HUES48 (cell line): ENCODE measurements at regions not wholly inside any gene's neighbourhood (a gene's known extent, or its start where the extent isn't known, plus 50 kb on each side); places are given as distances from the start of the nearest gene placed in this dataset.

Source experiments
- H3K27ac ChIP-seq: one replicate; pipeline ENCODE4 v1.7.0; 2013; ENCODE audit warnings: low read depth, low read length, inconsistent platforms
- H3K27me3 ChIP-seq: 2 replicates; pipeline ENCODE4 v1.6.1; 2013; ENCODE audit warnings: mild to moderate bottlenecking, low read length; ENCODE audit not compliant: control insufficient read depth, insufficient read depth
- H3K36me3 ChIP-seq: 2 replicates; pipeline ENCODE4 v1.6.1; 2013; ENCODE audit warnings: low read length; ENCODE audit not compliant: control insufficient read depth, insufficient read depth
- H3K4me1 ChIP-seq: 2 replicates; pipeline ENCODE4 v1.6.1; 2013; ENCODE audit warnings: mild to moderate bottlenecking, low read length; ENCODE audit not compliant: control insufficient read depth, insufficient read depth
- H3K4me3 ChIP-seq: 2 replicates; pipeline ENCODE4 v1.5.1; 2013; ENCODE audit warnings: mild to moderate bottlenecking, low read depth, low read length
- H3K9ac ChIP-seq: 2 replicates; pipeline ENCODE4 v1.6.1; 2013; ENCODE audit warnings: mild to moderate bottlenecking, low read depth, low read length, moderate library complexity
- H3K9me3 ChIP-seq: 2 replicates; pipeline ENCODE4 v1.6.1; 2013; ENCODE audit warnings: low read length; ENCODE audit not compliant: control insufficient read depth, insufficient read depth

- no peak overlapping the region for H3K9ac ChIP-seq
- no peaks in the 10 kb centered on the region for H3K9me3 ChIP-seq
- no peak overlapping the region for H3K27ac ChIP-seq
- no peak overlapping the region for H3K4me3 ChIP-seq
- H3K36me3 ChIP-seq, result no peaks in the 10 kb centered on the region
- no peaks in the 10 kb centered on the region for H3K27me3 ChIP-seq
- H3K4me1 ChIP-seq, result peaks cover 14% of the 10 kb centered on the region
Measured at GRCh38 chr6:15132167-15132566, 113.7 kb upstream of the JARID2 start.

GRCh38 chr6:15132854-15133670 lies 112.8 kb upstream of the JARID2 start:
- peaks cover 14% of the 10 kb centered on the region for H3K4me1 ChIP-seq
- H3K27ac ChIP-seq, result no peak overlapping the region
- H3K27me3 ChIP-seq, result no peaks in the 10 kb centered on the region
- H3K9ac ChIP-seq, result no peak overlapping the region
- H3K4me3 ChIP-seq, result no peak overlapping the region
- H3K9me3 ChIP-seq, result no peaks in the 10 kb centered on the region
- H3K36me3 ChIP-seq, result no peaks in the 10 kb centered on the region

- Histone ChIP-seq H3K36me3 (no peaks in the 10 kb centered on the region), H3K4me1 (0 out of 2 replicates have a peak, but pooled peaks cover 8% of the 10 kb centered on the region), H3K9ac (no peak overlapping the region), H3K27me3 (no peaks in the 10 kb centered on the region), H3K27ac (no peak overlapping the region), H3K4me3 (no peak overlapping the region), H3K9me3 (no peaks in the 10 kb centered on the region)
Measured at GRCh38 chr6:15137086-15137485, 108.8 kb upstream of the JARID2 start.

GRCh38 chr6:15143086-15143485 lies 102.8 kb upstream of the JARID2 start:
- Histone ChIP-seq H3K36me3 (no peaks in the 10 kb centered on the region), H3K27me3 (peaks cover 4% of the 10 kb centered on the region; the same call in 1 of the 2 replicates), H3K4me1 (no peaks in the 10 kb centered on the region), H3K27ac (no peak overlapping the region), H3K9ac (no peak overlapping the region), H3K4me3 (no peak overlapping the region), H3K9me3 (no peaks in the 10 kb centered on the region)

- Histone ChIP-seq H3K27me3 (peaks cover 4% of the 10 kb centered on the region; the same call in 1 of the 2 replicates), H3K9me3 (no peaks in the 10 kb centered on the region), H3K27ac (no peak overlapping the region), H3K4me3 (no peak overlapping the region), H3K9ac (no peak overlapping the region), H3K36me3 (no peaks in the 10 kb centered on the region), H3K4me1 (no peaks in the 10 kb centered on the region)
Measured at GRCh38 chr6:15143540-15143939, 102.3 kb upstream of the JARID2 start.

- Histone ChIP-seq H3K4me1 (no peaks in the 10 kb centered on the region), H3K9ac (no peak overlapping the region), H3K36me3 (no peaks in the 10 kb centered on the region), H3K27me3 (peaks cover 4% of the 10 kb centered on the region; the same call in 1 of the 2 replicates), H3K4me3 (no peak overlapping the region), H3K27ac (no peak overlapping the region), H3K9me3 (no peaks in the 10 kb centered on the region)
Measured at GRCh38 chr6:15145821-15146220, 100.0 kb upstream of the JARID2 start.

GRCh38 chr6:15147827-15148226 lies 98.0 kb upstream of the JARID2 start:
- H3K36me3 ChIP-seq, result no peaks in the 10 kb centered on the region
- no peak overlapping the region for H3K4me3 ChIP-seq
- no peaks in the 10 kb centered on the region for H3K4me1 ChIP-seq
- H3K9ac ChIP-seq, result no peak overlapping the region
- H3K27ac ChIP-seq, result no peak overlapping the region
- H3K27me3 ChIP-seq, result peaks cover 4% of the 10 kb centered on the region; the same call in 1 of the 2 replicates
- H3K9me3 ChIP-seq, result no peaks in the 10 kb centered on the region

- Histone ChIP-seq H3K9ac (no peak overlapping the region), H3K36me3 (no peaks in the 10 kb centered on the region), H3K4me3 (no peak overlapping the region), H3K27ac (no peak overlapping the region), H3K9me3 (no peaks in the 10 kb centered on the region), H3K4me1 (no peaks in the 10 kb centered on the region), H3K27me3 (peaks cover 4% of the 10 kb centered on the region; the same call in 1 of the 2 replicates)
Measured at GRCh38 chr6:15148356-15148946, 97.4 kb upstream of the JARID2 start.

GRCh38 chr6:15150207-15150606 lies 95.7 kb upstream of the JARID2 start:
- H3K27me3 ChIP-seq, result no peaks in the 10 kb centered on the region
- H3K4me1 ChIP-seq, result no peaks in the 10 kb centered on the region
- no peaks in the 10 kb centered on the region for H3K9me3 ChIP-seq
- H3K36me3 ChIP-seq, result no peaks in the 10 kb centered on the region
- H3K27ac ChIP-seq, result no peak overlapping the region
- H3K4me3 ChIP-seq, result no peak overlapping the region
- H3K9ac ChIP-seq, result no peak overlapping the region

- Histone ChIP-seq H3K27me3 (no peaks in the 10 kb centered on the region), H3K4me3 (no peak overlapping the region), H3K9me3 (no peaks in the 10 kb centered on the region), H3K9ac (no peak overlapping the region), H3K4me1 (no peaks in the 10 kb centered on the region), H3K27ac (no peak overlapping the region), H3K36me3 (no peaks in the 10 kb centered on the region)
Measured at GRCh38 chr6:15152700-15153099, 93.2 kb upstream of the JARID2 start.

- no peaks in the 10 kb centered on the region for H3K4me1 ChIP-seq
- no peaks in the 10 kb centered on the region for H3K27me3 ChIP-seq
- H3K4me3 ChIP-seq, result no peak overlapping the region
- H3K27ac ChIP-seq, result no peak overlapping the region
- no peaks in the 10 kb centered on the region for H3K9me3 ChIP-seq
- no peaks in the 10 kb centered on the region for H3K36me3 ChIP-seq
- H3K9ac ChIP-seq, result no peak overlapping the region
Measured at GRCh38 chr6:15153191-15153590, 92.7 kb upstream of the JARID2 start.
